Prostate gland (tissue), 1 donor: ENCODE measurements at regions not wholly inside any gene's neighbourhood (a gene's known extent, or its start where the extent isn't known, plus 50 kb on each side); places are given as distances from the start of the nearest gene placed in this dataset.

Experiments
- POLR2A ChIP-seq: fragments of 450-650 bp; IDR thresholded peaks from one replicate; pipeline ENCODE4 v1.6.1; 2016; ENCODE audit warnings: antibody characterized with exemption, mild to moderate bottlenecking
- POLR2AphosphoS5 ChIP-seq: sonication (generic); formaldehyde crosslinking; IDR thresholded peaks from one replicate; pipeline ENCODE4 v1.6.1; 2017; ENCODE audit warnings: antibody characterized with exemption

- TF ChIP-seq POLR2A (no peak), POLR2AphosphoS5 (no peak)
Measured at GRCh38 chr12:16421806-16422205, 74.4 kb downstream of the MGST1 start.
